IPS DF 6.9 (cell line): ENCODE measurements at regions not wholly inside any gene's neighbourhood (a gene's known extent, or its start where the extent isn't known, plus 50 kb on each side); places are given as distances from the start of the nearest gene placed in this dataset.

ENCODE experiments used
- DNase-seq: peaks from one replicate; pipeline ENCODE4 v3.0.0-alpha.2; 2013; ENCODE audit warnings: low read depth, low spot score
- H3K27ac ChIP-seq: one replicate; pipeline ENCODE4 v1.5.1; 2013; ENCODE audit warnings: low read length, control low read depth
- H3K27me3 ChIP-seq: 2 replicates; pipeline ENCODE4 v1.6.1; 2013; ENCODE audit warnings: mild to moderate bottlenecking, low read length; ENCODE audit not compliant: control insufficient read depth, insufficient read depth
- H3K36me3 ChIP-seq: 2 replicates; pipeline ENCODE4 v1.6.1; 2013; ENCODE audit warnings: low read length; ENCODE audit not compliant: control insufficient read depth, insufficient read depth
- H3K4me1 ChIP-seq: 2 replicates; pipeline ENCODE4 v1.6.1; 2013; ENCODE audit warnings: low read length; ENCODE audit not compliant: control insufficient read depth, insufficient read depth
- H3K4me3 ChIP-seq: 2 replicates; pipeline ENCODE4 v1.5.1; 2013; ENCODE audit warnings: mild to moderate bottlenecking, low read length
- H3K9me3 ChIP-seq: 2 replicates; pipeline ENCODE4 v1.6.1; 2013; ENCODE audit warnings: low read length, inconsistent platforms; ENCODE audit not compliant: control insufficient read depth, insufficient read depth
- WGBS: extraction: QIAGEN DNeasy Blood & Tissue Kit; methylation state at CpG from one replicate; pipeline ENCODE4 v1.1.7; 2013; ENCODE audit warnings: mixed read lengths, missing lambda C conversion rate; ENCODE audit not compliant: insufficient read length, insufficient coverage; 5-methylcytosine and 5-hydroxymethylcytosine counted together

GRCh38 chr10:81135851-81136250 is 598.1 kb downstream of the SH2D4B start:
- Histone ChIP-seq H3K4me1 (no peaks in the 10 kb centered on the region), H3K36me3 (no peaks in the 10 kb centered on the region), H3K4me3 (no peak overlapping the region), H3K9me3 (no peaks in the 10 kb centered on the region), H3K27ac (no peak overlapping the region), H3K27me3 (no peaks in the 10 kb centered on the region)
- DNase-seq: no peak
- no CpG with 5 or more reads among the region's 3 CpGs for WGBS

- Histone ChIP-seq H3K27ac (no peak overlapping the region), H3K4me3 (no peak overlapping the region), H3K27me3 (no peaks in the 10 kb centered on the region), H3K4me1 (no peaks in the 10 kb centered on the region), H3K9me3 (no peaks in the 10 kb centered on the region), H3K36me3 (no peaks in the 10 kb centered on the region)
- no CpG with 5 or more reads among the region's 2 CpGs for WGBS
- DNase-seq: no peak
Observed at GRCh38 chr10:81136261-81136660, 598.6 kb downstream of the SH2D4B start.

- no peak for DNase-seq
- Histone ChIP-seq H3K4me3 (no peak overlapping the region), H3K27me3 (no peaks in the 10 kb centered on the region), H3K27ac (no peak overlapping the region), H3K36me3 (no peaks in the 10 kb centered on the region), H3K4me1 (no peaks in the 10 kb centered on the region), H3K9me3 (no peaks in the 10 kb centered on the region)
- WGBS: no CpG with 5 or more reads among the region's 8 CpGs
Observed at GRCh38 chr10:81145975-81146374, 608.3 kb downstream of the SH2D4B start.

GRCh38 chr10:81146436-81146835 is 608.7 kb downstream of the SH2D4B start:
- no peaks in the 10 kb centered on the region for H3K4me1 ChIP-seq
- no peaks in the 10 kb centered on the region for H3K27me3 ChIP-seq
- no CpG with 5 or more reads among the region's 3 CpGs for WGBS
- no peak overlapping the region for H3K4me3 ChIP-seq
- H3K27ac ChIP-seq: no peak overlapping the region
- no peak for DNase-seq
- no peaks in the 10 kb centered on the region for H3K9me3 ChIP-seq
- H3K36me3 ChIP-seq: no peaks in the 10 kb centered on the region

GRCh38 chr10:81152656-81153055 is 615.0 kb downstream of the SH2D4B start:
- H3K27me3 ChIP-seq: no peaks in the 10 kb centered on the region
- no peak overlapping the region for H3K27ac ChIP-seq
- H3K4me1 ChIP-seq: no peaks in the 10 kb centered on the region
- no peaks in the 10 kb centered on the region for H3K36me3 ChIP-seq
- no peak overlapping the region for H3K4me3 ChIP-seq
- no peaks in the 10 kb centered on the region for H3K9me3 ChIP-seq
- no peak for DNase-seq

GRCh38 chr10:81157681-81158080 is 620.0 kb downstream of the SH2D4B start:
- no peaks in the 10 kb centered on the region for H3K4me1 ChIP-seq
- no peaks in the 10 kb centered on the region for H3K27me3 ChIP-seq
- no peak overlapping the region for H3K4me3 ChIP-seq
- DNase-seq: no peak
- no peaks in the 10 kb centered on the region for H3K9me3 ChIP-seq
- no peaks in the 10 kb centered on the region for H3K36me3 ChIP-seq
- H3K27ac ChIP-seq: no peak overlapping the region

- no peaks in the 10 kb centered on the region for H3K36me3 ChIP-seq
- H3K27me3 ChIP-seq: no peaks in the 10 kb centered on the region
- DNase-seq: no peak
- no peaks in the 10 kb centered on the region for H3K4me1 ChIP-seq
- no CpG with 5 or more reads among the region's 6 CpGs for WGBS
- no peaks in the 10 kb centered on the region for H3K9me3 ChIP-seq
- no peak overlapping the region for H3K4me3 ChIP-seq
- no peak overlapping the region for H3K27ac ChIP-seq
Observed at GRCh38 chr10:81177651-81178244, 640.0 kb downstream of the SH2D4B start.

- no peaks in the 10 kb centered on the region for H3K4me1 ChIP-seq
- no peak overlapping the region for H3K4me3 ChIP-seq
- H3K9me3 ChIP-seq: no peaks in the 10 kb centered on the region
- no peaks in the 10 kb centered on the region for H3K27me3 ChIP-seq
- no CpG with 5 or more reads among the region's 3 CpGs for WGBS
- no peaks in the 10 kb centered on the region for H3K36me3 ChIP-seq
- no peak for DNase-seq
- no peak overlapping the region for H3K27ac ChIP-seq
Observed at GRCh38 chr10:81179324-81179723, 641.6 kb downstream of the SH2D4B start.

- H3K4me1 ChIP-seq: no peaks in the 10 kb centered on the region
- H3K27ac ChIP-seq: no peak overlapping the region
- H3K4me3 ChIP-seq: no peak overlapping the region
- DNase-seq: peak; percentile 25
- no peaks in the 10 kb centered on the region for H3K27me3 ChIP-seq
- H3K36me3 ChIP-seq: no peaks in the 10 kb centered on the region
- WGBS: no CpG with 5 or more reads among the region's 6 CpGs
- H3K9me3 ChIP-seq: no peaks in the 10 kb centered on the region
Observed at GRCh38 chr10:81179805-81180452, 642.2 kb downstream of the SH2D4B start.

- WGBS: no CpG with 5 or more reads among the region's 13 CpGs
- no peak for DNase-seq
- Histone ChIP-seq H3K4me3 (no peak overlapping the region), H3K27me3 (no peaks in the 10 kb centered on the region), H3K9me3 (no peaks in the 10 kb centered on the region), H3K36me3 (no peaks in the 10 kb centered on the region), H3K4me1 (no peaks in the 10 kb centered on the region), H3K27ac (no peak overlapping the region)
Observed at GRCh38 chr10:81182296-81182695, 644.6 kb downstream of the SH2D4B start.

- no CpG with 5 or more reads among the region's 6 CpGs for WGBS
- no peaks in the 10 kb centered on the region for H3K27me3 ChIP-seq
- H3K4me3 ChIP-seq: no peak overlapping the region
- no peaks in the 10 kb centered on the region for H3K4me1 ChIP-seq
- no peak for DNase-seq
- H3K36me3 ChIP-seq: no peaks in the 10 kb centered on the region
- H3K9me3 ChIP-seq: no peaks in the 10 kb centered on the region
- H3K27ac ChIP-seq: no peak overlapping the region
Observed at GRCh38 chr10:81192221-81192788, 654.6 kb downstream of the SH2D4B start.
